ENCODE measurements at regions not wholly inside any gene's neighbourhood (a gene's known extent, or its start where the extent isn't known, plus 50 kb on each side); places are given as distances from the start of the nearest gene placed in this dataset.

- TF ChIP-seq, protein P1, sequence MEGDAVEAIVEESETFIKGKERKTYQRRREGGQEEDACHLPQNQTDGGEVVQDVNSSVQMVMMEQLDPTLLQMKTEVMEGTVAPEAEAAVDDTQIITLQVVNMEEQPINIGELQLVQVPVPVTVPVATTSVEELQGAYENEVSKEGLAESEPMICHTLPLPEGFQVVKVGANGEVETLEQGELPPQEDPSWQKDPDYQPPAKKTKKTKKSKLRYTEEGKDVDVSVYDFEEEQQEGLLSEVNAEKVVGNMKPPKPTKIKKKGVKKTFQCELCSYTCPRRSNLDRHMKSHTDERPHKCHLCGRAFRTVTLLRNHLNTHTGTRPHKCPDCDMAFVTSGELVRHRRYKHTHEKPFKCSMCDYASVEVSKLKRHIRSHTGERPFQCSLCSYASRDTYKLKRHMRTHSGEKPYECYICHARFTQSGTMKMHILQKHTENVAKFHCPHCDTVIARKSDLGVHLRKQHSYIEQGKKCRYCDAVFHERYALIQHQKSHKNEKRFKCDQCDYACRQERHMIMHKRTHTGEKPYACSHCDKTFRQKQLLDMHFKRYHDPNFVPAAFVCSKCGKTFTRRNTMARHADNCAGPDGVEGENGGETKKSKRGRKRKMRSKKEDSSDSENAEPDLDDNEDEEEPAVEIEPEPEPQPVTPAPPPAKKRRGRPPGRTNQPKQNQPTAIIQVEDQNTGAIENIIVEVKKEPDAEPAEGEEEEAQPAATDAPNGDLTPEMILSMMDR (IDR thresholded peaks at IDR 0.05) = no peak
- TF ChIP-seq POLR2A (IDR thresholded peaks at IDR 0.05) (no peak), POLR2AphosphoS5 (IDR thresholded peaks at IDR 0.05) (no peak), EP300 (IDR thresholded peaks at IDR 0.05; ENCODE audit: low read depth) (no peak)
Measured at GRCh38 chr3:194905696-194906095, 220.0 kb downstream of the FAM43A start.

Measured in transverse colon (tissue), 4 donors.